GM23338 (cell line): ENCODE measurements at regions not wholly inside any gene's neighbourhood (a gene's known extent, or its start where the extent isn't known, plus 50 kb on each side); places are given as distances from the start of the nearest gene placed in this dataset.

Source experiments
- ATAC-seq: fragments of 200-7000 bp; cut with Tn5 transposase; 3 replicates; pipeline ENCODE4 v1.9.1; 2020
- DNase-seq: peaks from one replicate; pipeline ENCODE4 v3.0.0-alpha.2; 2015; ENCODE audit warnings: low spot score
- H2AFZ ChIP-seq: fragments of 200-600 bp; sonication (generic); 2 replicates; pipeline ENCODE4 v1.8.0; 2016; ENCODE audit warnings: antibody characterized with exemption, mild to moderate bottlenecking, moderate library complexity
- H3F3A ChIP-seq: fragments of 200-600 bp; sonication (generic); replicated peaks from 2 replicates; pipeline ENCODE4 v1.8.0; 2017; ENCODE audit warnings: antibody characterized with exemption, mixed run types, low read depth
- H3K27ac ChIP-seq: fragments of 200-600 bp; sonication (generic); 2 replicates; pipeline ENCODE4 v1.6.1; 2016; ENCODE audit warnings: low read depth
- H3K27me3 ChIP-seq: fragments of 200-600 bp; sonication (generic); 2 replicates; pipeline ENCODE4 v1.8.0; 2016; ENCODE audit warnings: mild to moderate bottlenecking, mixed run types, moderate library complexity; ENCODE audit not compliant: insufficient read depth
- H3K36me3 ChIP-seq: fragments of 200-600 bp; sonication (generic); 2 replicates; pipeline ENCODE4 v1.8.0; 2016; ENCODE audit warnings: mild to moderate bottlenecking; ENCODE audit not compliant: insufficient read depth
- H3K4me1 ChIP-seq: fragments of 200-600 bp; sonication (generic); 2 replicates; pipeline ENCODE4 v1.8.0; 2016; ENCODE audit warnings: mild to moderate bottlenecking, moderate library complexity; ENCODE audit not compliant: insufficient read depth
- H3K4me2 ChIP-seq: fragments of 200-600 bp; sonication (generic); 2 replicates; pipeline ENCODE4 v1.7.1; 2017; ENCODE audit warnings: mixed run types
- H3K4me3 ChIP-seq: fragments of 200-600 bp; sonication (generic); 2 replicates; pipeline ENCODE4 v1.6.1; 2016; ENCODE audit warnings: mixed run types
- H3K79me2 ChIP-seq: fragments of 200-600 bp; sonication (generic); replicated peaks from 2 replicates; pipeline ENCODE4 v1.8.0; 2017; ENCODE audit warnings: mild to moderate bottlenecking; ENCODE audit not compliant: insufficient read depth
- H3K9me2 ChIP-seq: fragments of 200-600 bp; sonication (generic); 2 replicates; pipeline ENCODE4 v1.8.0; 2017; ENCODE audit not compliant: insufficient read depth
- H4K20me1 ChIP-seq: fragments of 200-600 bp; sonication (generic); replicated peaks from 2 replicates; pipeline ENCODE4 v1.8.0; 2017; ENCODE audit warnings: mild to moderate bottlenecking; ENCODE audit not compliant: insufficient read depth
- H3K27ac Mint-ChIP-seq: 2 replicates; pipeline ENCODE4 v1.8.0; 2020; ENCODE audit warnings: inconsistent platforms, mild to moderate bottlenecking, moderate library complexity, mixed read lengths
- H3K27me3 Mint-ChIP-seq: 3 replicates; pipeline ENCODE4 v1.8.0; 2022; ENCODE audit warnings: low read depth, mild to moderate bottlenecking, moderate library complexity, mixed read lengths, inconsistent platforms; ENCODE audit not compliant: insufficient read depth, poor library complexity
- H3K36me3 Mint-ChIP-seq: 3 replicates; pipeline ENCODE4 v1.8.0; 2021; ENCODE audit warnings: low read depth, mild to moderate bottlenecking, inconsistent platforms, moderate library complexity, mixed read lengths
- H3K4me1 Mint-ChIP-seq: 3 replicates; pipeline ENCODE4 v1.8.0; 2020; ENCODE audit warnings: mild to moderate bottlenecking, inconsistent platforms, mixed read lengths
- H3K4me3 Mint-ChIP-seq: 3 replicates; pipeline ENCODE4 v1.8.0; 2021; ENCODE audit warnings: moderate library complexity, mild to moderate bottlenecking, inconsistent platforms, mixed read lengths
- H3K9me3 Mint-ChIP-seq: 3 replicates; pipeline ENCODE4 v1.8.0; 2020; ENCODE audit warnings: moderate library complexity, mild to moderate bottlenecking, inconsistent platforms, mixed read lengths
- CREB1 ChIP-seq: fragments of 250-450 bp; sonication (Bioruptor Pico); IDR thresholded peaks from 2 replicates; pipeline ENCODE4 v1.5.0; 2020; ENCODE audit warnings: low read depth, mild to moderate bottlenecking, moderate library complexity
- EZH2 ChIP-seq: fragments of 200-600 bp; sonication (generic); IDR thresholded peaks from one replicate; pipeline ENCODE4 v1.8.0; 2017; ENCODE audit warnings: antibody characterized with exemption, mild to moderate bottlenecking, low read depth; ENCODE audit not compliant: unreplicated experiment
- JUNB ChIP-seq: IDR thresholded peaks from one replicate; pipeline ENCODE4 v1.6.1; 2016; ENCODE audit warnings: antibody characterized with exemption; ENCODE audit not compliant: unreplicated experiment
- NANOG ChIP-seq: IDR thresholded peaks from 2 replicates; pipeline ENCODE4 v1.6.1; 2016; ENCODE audit warnings: antibody characterized with exemption, borderline replicate concordance
- POLR2AphosphoS5 ChIP-seq: IDR thresholded peaks from 2 replicates; pipeline ENCODE4 v1.6.1; 2016; ENCODE audit warnings: antibody characterized with exemption, low read depth
- STAT1 ChIP-seq: IDR thresholded peaks from one replicate; pipeline ENCODE4 v1.6.1; 2016; ENCODE audit warnings: antibody characterized with exemption; ENCODE audit not compliant: unreplicated experiment
- ZNF114 ChIP-seq: fragments of 250-450 bp; sonication (Bioruptor Pico); IDR thresholded peaks from 2 replicates; pipeline ENCODE4 v1.5.0; 2020; ENCODE audit warnings: mild to moderate bottlenecking, moderate library complexity
- ZNF331 ChIP-seq: fragments of 250-450 bp; sonication (Bioruptor Pico); IDR thresholded peaks from 2 replicates; pipeline ENCODE4 v1.5.0; 2020; ENCODE audit warnings: low read depth, mild to moderate bottlenecking, moderate library complexity
- TF ChIP-seq, protein P1 (sequence below): IDR thresholded peaks from 2 replicates; pipeline ENCODE4 v1.6.1; 2016; ENCODE audit warnings: antibody characterized with exemption
- TF ChIP-seq, protein P2 (sequence below): IDR thresholded peaks from one replicate; pipeline ENCODE4 v1.6.1; 2018; ENCODE audit warnings: antibody characterized with exemption; ENCODE audit not compliant: unreplicated experiment
- TF ChIP-seq, protein P3 (sequence below), 2 experiments: fragments of 200-600 bp in 1 of 2; sonication (generic) in 1 of 2; conservative IDR thresholded peaks; 2 replicates each; pipeline versions ENCODE4 v1.5.1 to v1.6.1; 2016 to 2017; ENCODE audit warnings: antibody characterized with exemption in 2 of 2, low read depth in 2 of 2, mild to moderate bottlenecking in 2 of 2, moderate library complexity in 1 of 2

DNA sequence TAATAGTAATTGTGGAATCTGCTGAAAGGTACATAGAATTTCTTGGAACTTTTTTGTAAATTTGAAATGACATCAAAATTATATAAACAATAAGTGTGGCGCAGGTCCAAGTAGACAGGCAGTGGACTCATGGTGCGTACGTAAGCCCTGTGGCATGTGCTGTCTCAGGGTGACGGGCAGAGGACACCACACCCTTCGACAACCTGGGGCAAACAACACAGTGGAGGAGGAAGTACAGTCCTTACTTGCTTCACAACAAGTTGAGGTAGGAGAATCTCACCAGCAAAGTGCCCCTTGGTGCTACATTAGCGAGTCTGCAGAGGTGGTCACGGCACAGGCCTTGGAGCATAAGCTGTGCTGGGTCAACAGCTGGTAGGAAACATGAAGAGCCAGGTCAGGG is 180.9 kb downstream of the AEBP2 start:
- peaks cover 2% of the 10 kb centered on the region for H3K27me3 Mint-ChIP-seq
- H2AFZ ChIP-seq: peak overlapping the region; percentile 44; the same call in 1 of the 2 replicates
- no peak for ATAC-seq
- no peaks in the 10 kb centered on the region for H3K9me3 Mint-ChIP-seq
- TF ChIP-seq ZNF114 (CRISPR knock-in tag): no peak
- no peak for TF ChIP-seq JUNB
- no peak for TF ChIP-seq NANOG
- TF ChIP-seq, protein P1, sequence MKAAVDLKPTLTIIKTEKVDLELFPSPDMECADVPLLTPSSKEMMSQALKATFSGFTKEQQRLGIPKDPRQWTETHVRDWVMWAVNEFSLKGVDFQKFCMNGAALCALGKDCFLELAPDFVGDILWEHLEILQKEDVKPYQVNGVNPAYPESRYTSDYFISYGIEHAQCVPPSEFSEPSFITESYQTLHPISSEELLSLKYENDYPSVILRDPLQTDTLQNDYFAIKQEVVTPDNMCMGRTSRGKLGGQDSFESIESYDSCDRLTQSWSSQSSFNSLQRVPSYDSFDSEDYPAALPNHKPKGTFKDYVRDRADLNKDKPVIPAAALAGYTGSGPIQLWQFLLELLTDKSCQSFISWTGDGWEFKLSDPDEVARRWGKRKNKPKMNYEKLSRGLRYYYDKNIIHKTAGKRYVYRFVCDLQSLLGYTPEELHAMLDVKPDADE: no peak
- TF ChIP-seq, protein P2, sequence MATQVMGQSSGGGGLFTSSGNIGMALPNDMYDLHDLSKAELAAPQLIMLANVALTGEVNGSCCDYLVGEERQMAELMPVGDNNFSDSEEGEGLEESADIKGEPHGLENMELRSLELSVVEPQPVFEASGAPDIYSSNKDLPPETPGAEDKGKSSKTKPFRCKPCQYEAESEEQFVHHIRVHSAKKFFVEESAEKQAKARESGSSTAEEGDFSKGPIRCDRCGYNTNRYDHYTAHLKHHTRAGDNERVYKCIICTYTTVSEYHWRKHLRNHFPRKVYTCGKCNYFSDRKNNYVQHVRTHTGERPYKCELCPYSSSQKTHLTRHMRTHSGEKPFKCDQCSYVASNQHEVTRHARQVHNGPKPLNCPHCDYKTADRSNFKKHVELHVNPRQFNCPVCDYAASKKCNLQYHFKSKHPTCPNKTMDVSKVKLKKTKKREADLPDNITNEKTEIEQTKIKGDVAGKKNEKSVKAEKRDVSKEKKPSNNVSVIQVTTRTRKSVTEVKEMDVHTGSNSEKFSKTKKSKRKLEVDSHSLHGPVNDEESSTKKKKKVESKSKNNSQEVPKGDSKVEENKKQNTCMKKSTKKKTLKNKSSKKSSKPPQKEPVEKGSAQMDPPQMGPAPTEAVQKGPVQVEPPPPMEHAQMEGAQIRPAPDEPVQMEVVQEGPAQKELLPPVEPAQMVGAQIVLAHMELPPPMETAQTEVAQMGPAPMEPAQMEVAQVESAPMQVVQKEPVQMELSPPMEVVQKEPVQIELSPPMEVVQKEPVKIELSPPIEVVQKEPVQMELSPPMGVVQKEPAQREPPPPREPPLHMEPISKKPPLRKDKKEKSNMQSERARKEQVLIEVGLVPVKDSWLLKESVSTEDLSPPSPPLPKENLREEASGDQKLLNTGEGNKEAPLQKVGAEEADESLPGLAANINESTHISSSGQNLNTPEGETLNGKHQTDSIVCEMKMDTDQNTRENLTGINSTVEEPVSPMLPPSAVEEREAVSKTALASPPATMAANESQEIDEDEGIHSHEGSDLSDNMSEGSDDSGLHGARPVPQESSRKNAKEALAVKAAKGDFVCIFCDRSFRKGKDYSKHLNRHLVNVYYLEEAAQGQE: no peak
- TF ChIP-seq EZH2: no peak
- no peak for TF ChIP-seq ZNF331 (CRISPR knock-in tag)
- no peak for TF ChIP-seq POLR2AphosphoS5
- no peak for TF ChIP-seq STAT1
- TF ChIP-seq CREB1: no peak
- TF ChIP-seq, protein P3, sequence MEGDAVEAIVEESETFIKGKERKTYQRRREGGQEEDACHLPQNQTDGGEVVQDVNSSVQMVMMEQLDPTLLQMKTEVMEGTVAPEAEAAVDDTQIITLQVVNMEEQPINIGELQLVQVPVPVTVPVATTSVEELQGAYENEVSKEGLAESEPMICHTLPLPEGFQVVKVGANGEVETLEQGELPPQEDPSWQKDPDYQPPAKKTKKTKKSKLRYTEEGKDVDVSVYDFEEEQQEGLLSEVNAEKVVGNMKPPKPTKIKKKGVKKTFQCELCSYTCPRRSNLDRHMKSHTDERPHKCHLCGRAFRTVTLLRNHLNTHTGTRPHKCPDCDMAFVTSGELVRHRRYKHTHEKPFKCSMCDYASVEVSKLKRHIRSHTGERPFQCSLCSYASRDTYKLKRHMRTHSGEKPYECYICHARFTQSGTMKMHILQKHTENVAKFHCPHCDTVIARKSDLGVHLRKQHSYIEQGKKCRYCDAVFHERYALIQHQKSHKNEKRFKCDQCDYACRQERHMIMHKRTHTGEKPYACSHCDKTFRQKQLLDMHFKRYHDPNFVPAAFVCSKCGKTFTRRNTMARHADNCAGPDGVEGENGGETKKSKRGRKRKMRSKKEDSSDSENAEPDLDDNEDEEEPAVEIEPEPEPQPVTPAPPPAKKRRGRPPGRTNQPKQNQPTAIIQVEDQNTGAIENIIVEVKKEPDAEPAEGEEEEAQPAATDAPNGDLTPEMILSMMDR (conservative IDR thresholded peaks at IDR 0.05; ENCODE audit: low read depth in 2 of 2): no peak
- no peaks in the 10 kb centered on the region for H3K27me3 ChIP-seq
- H3K4me1 Mint-ChIP-seq: peaks cover 13% of the 10 kb centered on the region
- no peaks in the 10 kb centered on the region for H3K79me2 ChIP-seq
- no peak overlapping the region for H3K4me3 ChIP-seq
- 0 out of 2 replicates have a peak, but pooled peaks cover 3% of the 10 kb centered on the region for H3F3A ChIP-seq
- DNase-seq: no peak
- H3K4me2 ChIP-seq: no peak overlapping the region
- H3K27ac ChIP-seq: no peak overlapping the region
- H3K36me3 Mint-ChIP-seq: no peaks in the 10 kb centered on the region
- H3K27ac Mint-ChIP-seq: no peak overlapping the region
- H4K20me1 ChIP-seq: no peaks in the 10 kb centered on the region
- no peaks in the 10 kb centered on the region for H3K9me2 ChIP-seq
- no peak overlapping the region for H3K4me3 Mint-ChIP-seq
- H3K36me3 ChIP-seq: no peaks in the 10 kb centered on the region
- H3K4me1 ChIP-seq: peaks cover 7% of the 10 kb centered on the region
